SU-DHL-6 (cell line): ENCODE measurements at regions not wholly inside any gene's neighbourhood (a gene's known extent, or its start where the extent isn't known, plus 50 kb on each side); places are given as distances from the start of the nearest gene placed in this dataset.

Experiments
- H2AFZ ChIP-seq: fragments of 200-600 bp; sonication (generic); 2 replicates; pipeline ENCODE4 v1.6.1; 2014; ENCODE audit warnings: low read depth, mild to moderate bottlenecking, moderate library complexity, mixed read lengths, antibody characterized with exemption, low read length; ENCODE audit not compliant: severe bottlenecking
- H3F3A ChIP-seq: fragments of 200-600 bp; shearing (Covaris generic); 2 replicates; pipeline ENCODE4 v1.6.0; 2016; ENCODE audit warnings: antibody characterized with exemption, mild to moderate bottlenecking; ENCODE audit not compliant: insufficient read depth
- H3K27ac ChIP-seq: fragments of 200-600 bp; sonication (generic); 2 replicates; pipeline ENCODE4 v1.5.1; 2016; ENCODE audit warnings: low read depth, mild to moderate bottlenecking, low read length, moderate library complexity, mixed read lengths
- H3K27me3 ChIP-seq: fragments of 200-600 bp; sonication (generic), shearing (Covaris generic); 2 replicates; pipeline ENCODE4 v1.6.0; 2014; ENCODE audit warnings: mild to moderate bottlenecking, low read length
- H3K36me3 ChIP-seq: fragments of 200-600 bp; sonication (generic); 2 replicates; pipeline ENCODE4 v1.6.1; 2014; ENCODE audit warnings: mild to moderate bottlenecking, low read length, mixed read lengths
- H3K4me2 ChIP-seq: fragments of 300-600, 200-600 bp; shearing (Covaris generic), sonication (generic); 2 replicates; pipeline ENCODE4 v1.6.0; 2014; ENCODE audit warnings: low read length, low read depth, mild to moderate bottlenecking; ENCODE audit not compliant: poor library complexity, severe bottlenecking
- H3K4me3 ChIP-seq: fragments of 200-600 bp; sonication (generic); 2 replicates; pipeline ENCODE4 v1.5.1; 2014; ENCODE audit warnings: antibody characterized with exemption, low read length, mild to moderate bottlenecking, mixed read lengths; ENCODE audit not compliant: insufficient read depth, poor library complexity, severe bottlenecking
- H3K79me2 ChIP-seq: fragments of 200-600 bp; sonication (generic); 2 replicates; pipeline ENCODE4 v1.6.1; 2014; ENCODE audit warnings: mild to moderate bottlenecking, low read length, moderate library complexity; ENCODE audit not compliant: insufficient read depth
- H3K9ac ChIP-seq: fragments of 200-600 bp; sonication (generic); 2 replicates; pipeline ENCODE4 v1.7.0; 2014; ENCODE audit warnings: mild to moderate bottlenecking, low read length
- H3K9me2 ChIP-seq: fragments of 200-600 bp; sonication (generic); replicated peaks from 2 replicates; pipeline ENCODE4 v1.6.1; 2014; ENCODE audit warnings: low read length; ENCODE audit not compliant: insufficient read depth
- H3K9me3 ChIP-seq: fragments of 200-600 bp; sonication (generic); 2 replicates; pipeline ENCODE4 v1.6.1; 2014; ENCODE audit warnings: low read length, mixed read lengths; ENCODE audit not compliant: insufficient read depth
- H4K20me1 ChIP-seq: fragments of 200-600 bp; sonication (generic); 2 replicates; pipeline ENCODE4 v1.6.1; 2014; ENCODE audit warnings: low read depth, mild to moderate bottlenecking, antibody characterized with exemption, low read length, moderate library complexity, mixed read lengths
- EZH2phosphoT487 ChIP-seq: fragments of 200-600 bp; sonication (generic), shearing (Covaris generic); conservative IDR thresholded peaks from 2 replicates; pipeline ENCODE4 v1.6.1; 2018; ENCODE audit warnings: mild to moderate bottlenecking, antibody characterized with exemption, low read length, moderate library complexity, mixed read lengths
- TF ChIP-seq, protein P1 (sequence below): fragments of 200-600 bp; sonication (generic); IDR thresholded peaks from one replicate; pipeline ENCODE4 v1.5.1; 2017; ENCODE audit warnings: antibody characterized with exemption, mild to moderate bottlenecking, low read length, moderate library complexity; ENCODE audit not compliant: insufficient read depth, poor library complexity, severe bottlenecking

DNA sequence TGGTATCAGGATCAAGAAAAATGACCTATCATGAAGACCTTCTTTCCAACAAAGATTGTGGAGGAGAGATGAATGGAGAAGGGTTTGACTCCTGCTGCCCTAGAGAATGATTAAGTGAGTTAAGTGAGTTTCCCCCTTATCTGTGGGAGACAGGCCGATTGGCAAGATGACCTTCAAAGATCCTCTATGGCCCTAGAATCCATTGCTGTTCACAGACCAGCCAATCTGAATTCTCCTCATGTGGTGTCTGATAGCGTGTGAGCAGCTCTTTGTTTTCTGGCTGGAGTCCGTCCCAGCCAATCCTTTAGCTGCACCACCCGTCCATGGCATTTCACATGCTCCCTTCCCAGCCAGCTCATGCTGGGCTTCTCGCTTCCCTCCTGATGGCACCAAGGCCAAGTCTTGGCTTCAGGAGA lies 79.4 kb downstream of the MARCHF4 start:
- no peak for TF ChIP-seq EZH2phosphoT487
- TF ChIP-seq, protein P1, sequence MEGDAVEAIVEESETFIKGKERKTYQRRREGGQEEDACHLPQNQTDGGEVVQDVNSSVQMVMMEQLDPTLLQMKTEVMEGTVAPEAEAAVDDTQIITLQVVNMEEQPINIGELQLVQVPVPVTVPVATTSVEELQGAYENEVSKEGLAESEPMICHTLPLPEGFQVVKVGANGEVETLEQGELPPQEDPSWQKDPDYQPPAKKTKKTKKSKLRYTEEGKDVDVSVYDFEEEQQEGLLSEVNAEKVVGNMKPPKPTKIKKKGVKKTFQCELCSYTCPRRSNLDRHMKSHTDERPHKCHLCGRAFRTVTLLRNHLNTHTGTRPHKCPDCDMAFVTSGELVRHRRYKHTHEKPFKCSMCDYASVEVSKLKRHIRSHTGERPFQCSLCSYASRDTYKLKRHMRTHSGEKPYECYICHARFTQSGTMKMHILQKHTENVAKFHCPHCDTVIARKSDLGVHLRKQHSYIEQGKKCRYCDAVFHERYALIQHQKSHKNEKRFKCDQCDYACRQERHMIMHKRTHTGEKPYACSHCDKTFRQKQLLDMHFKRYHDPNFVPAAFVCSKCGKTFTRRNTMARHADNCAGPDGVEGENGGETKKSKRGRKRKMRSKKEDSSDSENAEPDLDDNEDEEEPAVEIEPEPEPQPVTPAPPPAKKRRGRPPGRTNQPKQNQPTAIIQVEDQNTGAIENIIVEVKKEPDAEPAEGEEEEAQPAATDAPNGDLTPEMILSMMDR, result no peak
- H3K9me2 ChIP-seq, result no peaks in the 10 kb centered on the region

DNA sequence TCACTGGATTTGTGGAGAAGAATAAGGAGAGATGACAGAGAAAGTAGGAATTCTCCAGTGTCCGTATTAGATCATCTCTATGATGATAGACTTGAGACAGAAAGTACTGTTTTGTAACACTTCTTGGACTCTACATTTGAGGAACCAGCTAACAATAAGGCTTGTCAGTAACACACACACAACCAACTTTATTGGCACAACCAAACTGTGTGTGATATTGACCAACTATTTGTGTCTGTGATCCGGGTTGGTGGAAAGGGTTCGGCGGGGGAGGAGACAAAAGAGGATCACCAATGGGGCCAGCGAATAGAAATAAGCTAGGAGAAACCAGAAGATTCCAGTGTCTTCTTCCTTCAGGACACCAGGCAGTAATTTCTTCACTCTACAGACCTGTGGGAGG lies 79.8 kb downstream of the MARCHF4 start:
- no peaks in the 10 kb centered on the region for H3K79me2 ChIP-seq

More for the DNA sequence above, 79.4 kb downstream of the MARCHF4 start:
- Histone ChIP-seq H3K27me3 (no peaks in the 10 kb centered on the region), H3K79me2 (no peaks in the 10 kb centered on the region), H2AFZ (no peak overlapping the region), H3K36me3 (no peaks in the 10 kb centered on the region), H3K9me3 (no peaks in the 10 kb centered on the region), H3K4me3 (no peak overlapping the region), H3K4me2 (no peak overlapping the region), H4K20me1 (no peaks in the 10 kb centered on the region), H3K27ac (no peak overlapping the region), H3F3A (no peaks in the 10 kb centered on the region), H3K9ac (no peak overlapping the region)

DNA sequence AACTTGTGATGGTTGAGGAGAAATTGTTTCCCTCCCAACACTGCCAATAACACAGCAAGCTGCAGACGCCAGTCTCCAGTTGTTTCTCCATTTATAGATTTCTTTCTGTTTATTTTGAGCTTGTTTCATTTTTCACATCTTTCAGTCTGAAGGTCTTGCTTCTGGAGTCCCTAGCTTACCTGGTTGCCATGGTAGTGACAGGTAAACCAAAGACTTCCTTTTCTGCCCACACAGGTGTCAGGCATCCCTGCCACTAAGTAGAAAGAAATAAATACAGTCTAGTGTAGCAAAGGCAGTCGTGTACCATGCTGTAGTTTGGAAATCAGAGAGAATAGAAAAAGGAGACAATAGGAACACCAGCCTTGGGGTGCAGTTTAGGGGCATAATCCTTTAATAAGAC lies 82.8 kb downstream of the MARCHF4 start:
- no peaks in the 10 kb centered on the region for H3K27me3 ChIP-seq
- H3K9me2 ChIP-seq, result no peaks in the 10 kb centered on the region
- H4K20me1 ChIP-seq, result no peaks in the 10 kb centered on the region
- no peak overlapping the region for H3K4me3 ChIP-seq
- no peak for TF ChIP-seq EZH2phosphoT487
- TF ChIP-seq, protein P1, result no peak
- H3K36me3 ChIP-seq, result no peaks in the 10 kb centered on the region
- H3K79me2 ChIP-seq, result no peaks in the 10 kb centered on the region
- no peaks in the 10 kb centered on the region for H3K9me3 ChIP-seq
- H3K27ac ChIP-seq, result no peak overlapping the region
- H3F3A ChIP-seq, result no peaks in the 10 kb centered on the region
- H2AFZ ChIP-seq, result no peak overlapping the region
- H3K9ac ChIP-seq, result no peak overlapping the region
- H3K4me2 ChIP-seq, result no peak overlapping the region

More for the DNA sequence above, 79.8 kb downstream of the MARCHF4 start:
- H3F3A ChIP-seq, result no peaks in the 10 kb centered on the region
- TF ChIP-seq, protein P1, result no peak
- no peak for TF ChIP-seq EZH2phosphoT487
- no peaks in the 10 kb centered on the region for H3K36me3 ChIP-seq
- H4K20me1 ChIP-seq, result no peaks in the 10 kb centered on the region
- H3K9ac ChIP-seq, result no peak overlapping the region
- no peaks in the 10 kb centered on the region for H3K9me2 ChIP-seq
- no peaks in the 10 kb centered on the region for H3K9me3 ChIP-seq
- no peak overlapping the region for H3K27ac ChIP-seq
- H3K4me2 ChIP-seq, result no peak overlapping the region
- no peak overlapping the region for H2AFZ ChIP-seq
- H3K4me3 ChIP-seq, result no peak overlapping the region
- H3K27me3 ChIP-seq, result no peaks in the 10 kb centered on the region

DNA sequence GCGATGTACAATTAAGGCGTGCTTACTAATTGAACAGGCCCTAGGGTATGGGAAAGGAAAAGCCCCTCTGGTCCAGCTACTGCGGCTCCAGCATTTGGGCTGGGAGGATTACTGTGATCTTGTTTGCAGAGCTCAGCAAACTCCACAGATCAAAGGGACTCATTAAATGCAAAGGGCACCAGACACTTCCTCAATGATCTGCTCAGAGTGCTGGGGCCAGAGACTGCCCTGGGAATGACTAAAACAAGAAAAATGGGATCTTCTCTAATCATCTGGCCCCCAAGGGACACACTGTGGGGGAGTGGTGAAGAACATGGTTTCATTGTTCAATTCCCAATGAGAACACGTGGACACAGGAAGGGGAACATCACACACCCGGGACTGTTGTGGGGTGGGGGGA lies 85.0 kb downstream of the MARCHF4 start:
- H3K4me2 ChIP-seq, result no peak overlapping the region
- no peak overlapping the region for H3K27ac ChIP-seq
- H3K9me3 ChIP-seq, result no peaks in the 10 kb centered on the region
- no peaks in the 10 kb centered on the region for H3K9me2 ChIP-seq
- no peaks in the 10 kb centered on the region for H3F3A ChIP-seq
- H3K79me2 ChIP-seq, result no peaks in the 10 kb centered on the region
- no peak for TF ChIP-seq EZH2phosphoT487
- TF ChIP-seq, protein P1, result no peak
- H3K9ac ChIP-seq, result no peak overlapping the region
- H3K27me3 ChIP-seq, result no peaks in the 10 kb centered on the region
- H3K4me3 ChIP-seq, result no peak overlapping the region
- H2AFZ ChIP-seq, result no peak overlapping the region
- H4K20me1 ChIP-seq, result no peaks in the 10 kb centered on the region
- H3K36me3 ChIP-seq, result no peaks in the 10 kb centered on the region
